ENCODE measurements at regions not wholly inside any gene's neighbourhood (a gene's known extent, or its start where the extent isn't known, plus 50 kb on each side); places are given as distances from the start of the nearest gene placed in this dataset.

GRCh38 chr17:72393553-72393952 is 272.7 kb downstream of the SOX9 start:
- Histone ChIP-seq H3K27ac (ENCODE audit: low read depth in 1 of 2, low read length in 1 of 2) (no peak overlapping the region), H3K4me1 (ENCODE audit: control insufficient read depth in 5 of 5, insufficient read depth in 5 of 5, low read length in 5 of 5) (peaks cover 0 to 7% (median 0%) of the 10 kb centered on the region in 5 donors), H3K4me3 (no peak overlapping the region), H3K36me3 (ENCODE audit: control insufficient read depth in 4 of 4, insufficient read depth in 4 of 4, low read length in 4 of 4) (no peaks in the 10 kb centered on the region), H3K9ac (ENCODE audit: insufficient read depth in 1 of 2, low read length in 2 of 2) (no peak overlapping the region), H3K27me3 (ENCODE audit: control insufficient read depth in 3 of 3, insufficient read depth in 3 of 3, low read length in 2 of 3) (no peaks in the 10 kb centered on the region), H3K9me3 (ENCODE audit: control insufficient read depth in 4 of 4, insufficient read depth in 3 of 4, low read length in 3 of 4) (peaks cover 0 to 2% (median 0%) of the 10 kb centered on the region in 4 donors)
- 55 to 89% methylated on average over 2 of the region's 2 CpGs for WGBS, 2 donors
- ATAC-seq (ENCODE audit: insufficient read depth, low FRiP score) (no peak), DNase-seq (no peak)
- TF ChIP-seq CTCF (IDR thresholded peaks at IDR 0.05; ENCODE audit: control extremely low read depth, extremely low read depth), result no peak

DNA sequence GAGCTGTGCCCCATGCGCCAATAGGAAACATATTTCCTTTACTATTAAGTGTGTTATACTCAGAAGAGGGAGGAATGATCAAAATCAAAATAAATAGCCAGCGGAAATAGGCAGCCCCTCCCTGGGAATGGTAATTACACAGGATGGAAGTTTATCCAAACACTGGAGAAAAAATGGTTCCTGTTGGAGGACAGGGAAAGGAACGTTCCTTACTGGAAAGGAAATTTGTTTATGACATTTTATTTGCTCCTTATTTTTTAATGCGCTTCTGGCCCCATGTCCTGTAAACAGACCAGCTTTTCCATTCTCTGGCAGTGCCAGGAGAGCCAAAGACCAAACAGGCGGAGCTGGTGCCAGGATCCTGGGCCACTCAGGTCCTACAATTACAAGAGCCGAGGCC is 273.7 kb downstream of the SOX9 start:
- WGBS, 2 donors, result 64 to 79% methylated on average over 6 of the region's 6 CpGs
- Histone ChIP-seq H3K27me3 (ENCODE audit: control insufficient read depth in 3 of 3, insufficient read depth in 3 of 3, low read length in 2 of 3) (no peaks in the 10 kb centered on the region), H3K4me1 (ENCODE audit: control insufficient read depth in 5 of 5, insufficient read depth in 5 of 5, low read length in 5 of 5) (peaks cover 0 to 7% (median 0%) of the 10 kb centered on the region in 5 donors), H3K9me3 (ENCODE audit: control insufficient read depth in 4 of 4, insufficient read depth in 3 of 4, low read length in 3 of 4) (peaks cover 0 to 2% (median 0%) of the 10 kb centered on the region in 4 donors), H3K9ac (ENCODE audit: insufficient read depth in 1 of 2, low read length in 2 of 2) (no peak overlapping the region), H3K36me3 (ENCODE audit: control insufficient read depth in 4 of 4, insufficient read depth in 4 of 4, low read length in 4 of 4) (no peaks in the 10 kb centered on the region), H3K27ac (ENCODE audit: low read depth in 1 of 2, low read length in 1 of 2) (no peak overlapping the region), H3K4me3 (no peak overlapping the region)
- no peak for DNase-seq
- no peak for ATAC-seq (ENCODE audit: insufficient read depth, low FRiP score)
- no peak for TF ChIP-seq CTCF (IDR thresholded peaks at IDR 0.05; ENCODE audit: control extremely low read depth, extremely low read depth)

- Histone ChIP-seq H3K4me3 (no peak overlapping the region), H3K27ac (ENCODE audit: low read depth in 1 of 2, low read length in 1 of 2) (no peak overlapping the region), H3K36me3 (ENCODE audit: control insufficient read depth in 4 of 4, insufficient read depth in 4 of 4, low read length in 4 of 4) (no peaks in the 10 kb centered on the region), H3K9ac (ENCODE audit: insufficient read depth in 1 of 2, low read length in 2 of 2) (no peak overlapping the region), H3K4me1 (ENCODE audit: control insufficient read depth in 5 of 5, insufficient read depth in 5 of 5, low read length in 5 of 5) (peaks cover 0 to 7% (median 0%) of the 10 kb centered on the region in 5 donors), H3K27me3 (ENCODE audit: control insufficient read depth in 3 of 3, insufficient read depth in 3 of 3, low read length in 2 of 3) (no peaks in the 10 kb centered on the region), H3K9me3 (ENCODE audit: control insufficient read depth in 4 of 4, insufficient read depth in 3 of 4, low read length in 3 of 4) (no peaks in the 10 kb centered on the region)
- no peak for DNase-seq
- WGBS, 2 donors, result 96% methylated on average over 3 of the region's 3 CpGs
- ATAC-seq (ENCODE audit: insufficient read depth, low FRiP score), result no peak
- TF ChIP-seq CTCF (IDR thresholded peaks at IDR 0.05; ENCODE audit: control extremely low read depth, extremely low read depth), result no peak
Measured at GRCh38 chr17:72396121-72396520, 275.3 kb downstream of the SOX9 start.

DNA sequence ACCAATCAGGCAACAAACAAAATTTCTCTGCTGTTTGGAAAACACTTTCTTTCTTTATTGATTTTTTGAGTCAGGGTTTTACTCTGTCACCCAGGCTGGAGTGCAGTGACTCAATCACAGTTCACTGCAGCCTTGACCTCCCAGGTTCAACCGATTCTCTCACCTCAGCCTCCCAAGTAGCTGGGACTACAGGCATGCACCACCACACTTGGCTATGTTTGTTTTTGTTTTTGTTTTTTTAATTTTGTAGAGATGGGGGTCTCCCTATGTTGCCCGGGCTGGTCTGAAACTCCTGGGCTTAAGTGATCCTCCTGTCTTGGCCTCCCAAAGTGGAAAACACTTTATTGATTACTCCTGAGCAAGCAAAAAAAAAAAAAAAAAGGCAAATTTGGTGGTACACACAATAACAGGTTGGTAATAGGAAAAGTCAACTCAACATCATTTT is 276.4 kb downstream of the SOX9 start:
- Histone ChIP-seq H3K4me1 (ENCODE audit: control insufficient read depth in 5 of 5, insufficient read depth in 5 of 5, low read length in 5 of 5) (peaks cover 0 to 3% (median 0%) of the 10 kb centered on the region in 5 donors), H3K9ac (ENCODE audit: insufficient read depth in 1 of 2, low read length in 2 of 2) (no peak overlapping the region), H3K4me3 (no peak overlapping the region), H3K9me3 (ENCODE audit: control insufficient read depth in 4 of 4, insufficient read depth in 3 of 4, low read length in 3 of 4) (peaks cover 0 to 2% (median 0%) of the 10 kb centered on the region in 4 donors), H3K27ac (ENCODE audit: low read depth in 1 of 2, low read length in 1 of 2) (no peak overlapping the region), H3K27me3 (ENCODE audit: control insufficient read depth in 3 of 3, insufficient read depth in 3 of 3, low read length in 2 of 3) (no peaks in the 10 kb centered on the region), H3K36me3 (ENCODE audit: control insufficient read depth in 4 of 4, insufficient read depth in 4 of 4, low read length in 4 of 4) (no peaks in the 10 kb centered on the region)
- 85 to 91% methylated on average over 2 of the region's 2 CpGs for WGBS, 2 donors
- DNase-seq, result no peak
- no peak for ATAC-seq (ENCODE audit: insufficient read depth, low FRiP score)
- no peak for TF ChIP-seq CTCF (IDR thresholded peaks at IDR 0.05; ENCODE audit: control extremely low read depth, extremely low read depth)
